ENCODE measurements at regions not wholly inside any gene's neighbourhood (a gene's known extent, or its start where the extent isn't known, plus 50 kb on each side); places are given as distances from the start of the nearest gene placed in this dataset.

GRCh38 chr5:121755266-121755665 is 96.4 kb upstream of the FTMT start:
- no peak for DNase-seq

GRCh38 chr5:121757753-121758152 is 93.9 kb upstream of the FTMT start:
- no peak for DNase-seq

GRCh38 chr5:121758615-121759014 is 93.1 kb upstream of the FTMT start:
- DNase-seq = no peak

- DNase-seq = no peak
Observed at GRCh38 chr5:121762426-121762825, 89.3 kb upstream of the FTMT start.

GRCh38 chr5:121763665-121764064 is 88.0 kb upstream of the FTMT start:
- no peak for DNase-seq

- DNase-seq = no peak
Observed at GRCh38 chr5:121780406-121780805, 71.3 kb upstream of the FTMT start.

GRCh38 chr5:121783700-121784099 is 68.0 kb upstream of the FTMT start:
- DNase-seq = no peak

GRCh38 chr5:121793791-121794190 is 57.9 kb upstream of the FTMT start:
- no peak for DNase-seq

GRCh38 chr5:121795511-121795910 is 56.2 kb upstream of the FTMT start:
- DNase-seq = no peak

GRCh38 chr5:121797681-121798518 is 53.8 kb upstream of the FTMT start:
- DNase-seq = no peak
